NCI-H510A treated with DMSO at 0.1 percent for 48 hours (cell line): ENCODE measurements at regions not wholly inside any gene's neighbourhood (a gene's known extent, or its start where the extent isn't known, plus 50 kb on each side); places are given as distances from the start of the nearest gene placed in this dataset.

Experiments used
- DNase-seq: peaks from one replicate; lab custom pipeline; 2025; lab: John Stamatoyannopoulos, UW

DNA sequence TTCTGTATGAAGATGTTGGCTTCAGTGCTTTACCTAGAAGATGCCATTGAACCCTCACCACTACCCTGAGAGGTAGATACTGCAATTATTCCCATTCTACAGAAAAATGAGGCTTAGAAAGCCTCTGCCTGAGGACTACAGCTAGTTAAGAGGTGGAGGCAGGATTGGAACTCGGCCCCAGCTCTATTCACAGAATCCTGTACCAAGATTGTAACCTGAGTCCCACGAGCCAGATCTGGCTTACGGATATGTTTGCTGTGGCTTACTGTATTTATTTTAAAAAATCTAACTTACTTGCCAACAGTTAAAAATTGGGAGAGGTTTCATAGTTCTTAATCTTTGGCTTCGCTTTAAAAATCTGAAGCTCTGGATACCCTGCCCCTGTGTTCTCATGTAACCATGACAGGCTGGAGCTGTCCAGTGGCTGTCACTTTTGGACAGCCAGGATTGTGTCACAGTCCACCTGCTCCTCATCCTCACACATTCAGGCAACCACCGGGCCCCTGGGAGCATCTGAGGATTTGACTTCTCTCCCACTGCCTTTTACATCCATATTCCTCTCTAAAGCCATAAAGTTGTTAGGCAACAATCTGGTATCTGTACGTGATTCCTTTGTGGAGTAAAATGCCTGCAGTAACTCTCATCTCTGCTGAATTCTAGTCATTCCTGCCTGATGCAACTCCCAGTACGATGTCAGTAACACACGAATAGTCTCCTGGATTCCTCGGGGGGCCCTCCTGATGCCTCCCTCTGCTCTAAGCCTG lies 160.8 kb upstream of the SERP2 start:
- DNase-seq: no peak

DNA sequence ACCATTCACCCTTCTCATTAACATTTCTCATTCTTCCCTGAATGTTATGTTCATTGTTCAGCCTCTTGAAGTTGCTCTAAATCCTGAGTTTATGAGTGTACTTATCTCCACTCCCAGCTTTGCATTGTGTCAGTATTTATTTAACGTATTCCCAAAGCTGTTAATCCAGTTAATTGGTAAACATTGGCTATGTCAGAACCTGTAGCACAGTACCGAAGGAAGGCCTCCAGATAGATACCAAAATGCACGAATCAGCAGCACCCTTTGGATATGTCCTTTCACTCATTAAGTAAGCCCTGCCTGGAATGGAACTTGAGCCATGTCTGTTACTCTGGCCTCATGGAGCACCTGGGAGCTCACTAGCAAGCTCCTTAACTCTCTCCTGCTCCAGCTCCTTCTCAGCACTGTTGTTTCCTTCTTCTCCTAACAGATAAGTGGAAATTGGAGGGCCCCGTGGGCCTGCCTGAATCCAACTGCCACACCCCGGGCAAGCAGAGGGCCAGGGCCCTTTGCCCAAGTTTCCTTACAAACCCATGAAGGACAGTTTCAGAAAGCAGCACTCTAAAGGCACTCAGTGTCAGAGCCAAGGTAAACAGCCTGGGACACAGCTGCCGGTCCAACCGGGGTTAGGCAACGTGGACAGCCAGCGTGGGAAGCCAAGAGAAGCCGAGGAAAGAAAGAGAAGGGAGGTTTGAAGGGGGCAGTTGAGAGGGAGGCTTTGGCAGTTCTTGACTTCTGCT lies 155.0 kb upstream of the SERP2 start:
- peak; percentile 87 for DNase-seq

DNA sequence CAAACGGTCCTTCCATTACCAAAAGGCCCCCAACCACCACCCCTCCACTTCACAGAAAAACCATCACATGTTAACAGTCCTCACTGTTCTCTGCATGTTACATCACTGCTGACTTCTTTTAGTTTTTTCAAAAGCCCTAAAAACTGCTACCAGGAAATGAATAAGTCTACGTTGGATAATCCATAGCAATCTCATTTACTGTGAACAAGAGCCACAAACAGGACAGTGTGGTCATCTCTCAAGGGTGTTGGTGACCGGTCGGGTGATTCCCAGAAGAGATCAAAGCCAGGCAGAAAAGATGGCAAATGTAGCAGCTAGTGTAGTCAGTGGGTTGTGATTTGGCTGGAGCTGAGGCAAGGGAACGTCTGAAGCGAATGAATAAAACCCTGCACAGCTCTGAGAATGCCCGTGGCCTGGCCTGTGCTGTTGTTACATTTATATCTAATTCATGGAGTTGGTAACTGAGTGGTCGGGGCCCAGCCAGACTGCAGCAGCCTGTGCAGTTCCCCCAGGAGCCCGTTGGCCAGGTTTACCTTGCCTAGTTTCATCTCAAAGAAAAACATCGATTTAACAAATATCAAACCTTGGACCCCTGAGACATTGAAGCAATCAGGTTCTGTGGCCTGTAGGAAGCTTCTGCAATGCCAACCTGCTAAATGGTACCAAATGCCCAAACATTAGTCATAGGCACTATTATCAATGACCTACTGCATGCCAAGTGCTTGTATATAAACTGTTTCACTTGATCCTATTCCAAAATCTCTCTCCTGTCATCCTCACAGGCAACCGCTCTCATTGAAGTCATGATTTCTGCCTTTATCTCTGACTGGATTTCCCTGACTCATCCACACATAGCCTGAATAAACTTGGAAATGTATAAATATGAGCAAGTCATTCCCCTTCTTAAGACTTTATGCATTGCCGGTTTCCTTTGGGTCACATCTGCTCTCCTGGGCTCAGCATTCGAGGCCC lies 153.8 kb upstream of the SERP2 start:
- no peak for DNase-seq

DNA sequence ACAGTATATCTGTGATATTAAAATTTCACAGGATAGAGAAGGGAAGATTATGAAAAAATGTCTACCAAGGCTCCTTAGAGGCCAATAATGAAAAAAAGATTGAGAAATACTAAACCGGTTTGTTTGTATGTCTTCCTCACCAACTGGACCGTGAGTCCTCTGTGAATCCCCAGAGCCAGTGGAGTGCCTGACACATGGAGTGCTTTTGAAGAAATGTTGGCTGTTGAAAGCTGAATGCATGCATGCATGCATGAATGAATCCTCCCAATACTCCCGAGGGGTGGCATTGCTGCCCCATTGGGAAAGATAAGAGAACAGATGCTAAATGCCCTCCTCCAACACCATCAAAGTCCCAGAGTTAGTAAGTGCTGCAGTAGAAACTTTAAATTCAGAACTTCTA lies 152.7 kb upstream of the SERP2 start:
- no peak for DNase-seq

DNA sequence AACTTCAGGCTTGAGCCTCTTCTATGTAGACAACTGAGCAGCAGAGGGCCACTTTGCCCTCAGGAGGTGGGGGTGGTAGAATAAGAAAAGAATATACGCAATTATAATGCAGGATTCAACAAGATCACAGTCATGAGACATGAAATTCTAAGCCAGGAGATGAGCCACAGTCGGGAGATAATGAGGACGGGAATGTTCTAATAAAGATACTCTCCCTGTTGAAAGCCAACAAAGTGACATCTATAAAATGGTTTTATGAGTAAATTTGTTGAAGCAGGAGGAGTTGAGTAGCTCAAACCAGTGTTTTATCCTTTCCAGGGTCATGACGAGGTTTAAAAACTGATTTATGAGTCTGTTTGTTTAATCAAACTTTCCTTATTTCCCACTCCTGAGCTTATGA lies 152.0 kb upstream of the SERP2 start:
- no peak for DNase-seq

DNA sequence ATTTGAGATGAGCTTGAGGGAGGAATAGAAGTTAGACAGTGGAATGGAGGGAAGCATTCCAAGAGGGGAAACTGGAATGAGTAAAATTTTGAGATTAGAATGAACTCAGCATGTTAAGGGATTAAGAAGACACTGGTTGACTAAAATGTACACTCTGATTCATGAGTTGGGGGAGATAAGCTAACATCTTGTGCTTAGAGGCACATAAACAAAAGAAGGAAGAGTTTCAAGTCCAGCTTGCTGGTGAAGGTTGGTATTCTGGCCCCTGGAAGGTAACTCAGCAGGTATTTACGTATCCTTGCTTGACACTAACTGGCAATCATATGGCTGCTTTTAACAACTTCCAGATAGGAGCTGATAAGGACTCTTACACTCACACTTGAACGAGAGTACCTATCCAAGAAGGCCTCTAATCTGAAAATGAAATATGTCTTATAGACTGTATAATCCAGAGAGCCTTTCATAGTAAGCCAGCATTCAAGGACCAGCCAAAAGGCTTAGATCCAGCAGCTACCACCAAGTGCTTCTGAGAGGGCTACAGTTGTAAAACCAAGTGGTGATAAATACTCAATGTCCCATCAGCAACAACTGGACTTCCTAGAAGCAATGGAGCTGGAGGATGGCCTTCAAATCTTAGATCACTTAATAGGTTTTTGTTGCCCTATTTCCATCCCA lies 149.7 kb upstream of the SERP2 start:
- no peak for DNase-seq

DNA sequence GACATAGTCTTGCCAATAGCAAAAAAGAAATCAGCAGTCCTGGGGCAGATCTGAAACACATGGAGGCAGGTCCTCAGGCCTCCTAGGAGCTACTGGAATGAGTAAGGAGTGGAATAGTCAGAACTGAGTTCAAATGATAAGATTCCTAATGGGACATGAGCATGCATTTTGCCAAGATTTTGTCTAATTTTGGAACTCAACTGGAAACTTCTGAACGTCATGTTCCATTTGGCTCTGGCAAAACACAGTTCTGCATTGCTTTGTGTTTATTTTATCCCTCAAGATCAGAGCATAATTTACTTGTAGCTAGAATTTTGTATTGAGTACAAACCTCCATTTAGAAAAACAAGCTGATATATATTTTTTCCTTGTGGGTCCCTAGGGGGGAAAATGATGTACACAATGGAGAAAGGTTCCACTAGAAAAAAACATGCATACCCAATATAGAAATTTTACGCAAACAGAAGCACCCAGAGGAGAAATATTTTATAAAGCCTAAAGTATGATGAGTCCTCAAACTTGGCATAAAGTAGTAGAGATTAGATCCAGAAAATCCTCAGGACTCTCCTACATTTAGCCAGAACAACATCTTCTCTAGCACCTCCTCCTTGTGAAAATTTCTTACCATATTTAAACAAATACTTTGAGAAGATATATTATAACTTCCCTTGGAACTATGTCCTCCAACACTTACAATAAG lies 149.0 kb upstream of the SERP2 start:
- DNase-seq: no peak

DNA sequence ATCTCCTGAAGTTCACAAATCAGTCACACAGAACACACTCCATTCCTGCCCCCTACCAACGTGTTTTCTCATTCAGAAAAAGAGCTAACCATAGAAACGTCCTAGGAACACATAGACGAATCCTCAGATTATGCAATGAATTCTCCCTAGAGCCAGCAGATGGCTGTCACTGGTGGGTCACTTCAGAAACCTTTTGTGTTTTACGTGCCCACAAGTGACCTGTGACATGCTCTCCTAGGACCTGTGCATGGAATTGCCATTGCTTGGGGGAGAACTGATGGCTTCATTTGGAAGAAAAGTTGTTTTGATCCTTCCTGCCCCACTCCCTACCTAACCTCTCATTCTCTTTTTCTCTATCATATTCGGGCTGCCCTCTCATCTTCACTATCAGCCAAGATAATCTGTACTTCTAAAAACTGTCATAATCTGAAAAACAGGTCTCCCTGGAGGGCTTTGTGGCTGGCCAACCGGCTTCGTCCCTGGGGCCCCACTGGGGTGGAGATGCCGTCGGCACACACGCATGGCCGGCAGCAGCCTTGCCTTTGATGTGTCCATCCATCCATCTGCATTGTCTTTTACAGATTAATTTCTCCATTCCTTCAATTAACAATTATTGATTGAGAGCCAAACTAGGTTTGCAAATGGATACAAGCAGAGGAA lies 144.1 kb upstream of the SERP2 start:
- DNase-seq: no peak

DNA sequence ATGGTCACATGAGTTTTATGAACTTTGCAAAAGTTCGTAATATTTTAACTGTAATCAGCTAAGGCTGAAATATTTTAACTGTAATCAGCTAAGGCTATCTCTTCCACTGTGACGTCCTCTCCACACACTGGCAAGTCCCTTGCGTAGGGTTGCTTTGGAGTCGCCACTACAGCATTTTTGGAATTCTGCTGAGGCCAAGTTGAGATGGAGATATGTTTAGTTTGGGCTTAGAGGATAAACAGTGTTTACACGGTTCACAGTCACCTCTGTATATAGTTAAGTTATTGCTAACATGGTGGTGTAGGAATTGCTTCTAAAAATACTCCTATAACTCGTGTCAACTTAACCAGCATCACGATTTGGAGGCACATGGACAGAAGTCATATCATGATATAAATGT lies 143.6 kb upstream of the SERP2 start:
- DNase-seq: no peak

DNA sequence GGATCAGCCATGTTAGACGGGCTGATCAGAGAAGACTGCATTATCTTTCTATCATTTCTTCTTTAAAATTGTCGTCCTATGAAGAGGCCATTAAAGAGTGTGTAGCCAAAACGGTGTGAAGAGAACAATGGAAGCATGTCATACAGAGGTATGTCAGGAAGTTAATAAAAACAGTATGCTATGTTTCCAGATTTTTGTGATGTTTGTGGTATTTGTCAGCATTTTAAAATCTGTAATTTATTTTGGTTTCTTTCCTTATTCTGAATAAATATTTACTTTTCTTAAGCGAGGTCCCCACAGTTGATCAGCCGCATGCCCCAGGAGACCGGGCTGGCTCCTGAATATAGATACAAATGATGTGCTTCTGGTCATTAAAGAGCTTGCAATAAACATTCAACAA lies 142.9 kb upstream of the SERP2 start:
- no peak for DNase-seq

DNA sequence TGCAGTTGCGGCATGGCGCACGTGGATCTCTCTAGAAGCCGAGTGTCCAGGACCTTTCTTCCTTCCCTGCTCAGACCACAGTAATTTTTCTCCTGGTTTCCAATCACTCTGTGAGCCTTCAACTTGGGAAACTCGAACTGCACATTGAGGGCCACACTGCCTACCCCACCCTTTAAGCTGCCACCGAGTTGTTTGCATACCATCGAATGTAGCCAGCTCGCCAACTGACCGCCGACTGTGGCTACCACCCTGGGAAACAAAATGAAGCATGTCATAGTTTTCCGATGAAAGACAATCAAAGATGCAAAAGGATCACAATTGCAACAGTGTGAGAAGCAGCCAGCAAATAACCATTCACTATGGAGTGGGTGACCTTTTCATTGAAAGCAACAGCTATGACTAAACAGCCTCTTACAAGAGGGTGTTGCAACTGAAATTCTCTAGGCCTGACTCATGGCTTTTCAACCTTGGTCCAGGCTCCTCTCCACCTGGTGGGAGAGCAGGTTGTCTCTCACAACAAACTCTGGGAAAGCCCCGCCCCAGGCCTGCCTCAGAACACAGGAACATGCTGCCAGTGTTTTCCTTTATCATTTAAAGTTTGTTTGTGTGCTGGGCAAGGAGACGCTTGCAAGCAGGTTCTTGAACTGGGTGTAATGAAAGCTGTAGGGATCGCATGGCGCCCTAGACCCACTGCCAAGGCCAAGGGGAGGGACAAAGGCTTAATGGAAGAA lies 141.7 kb upstream of the SERP2 start:
- peak; percentile 47 for DNase-seq

DNA sequence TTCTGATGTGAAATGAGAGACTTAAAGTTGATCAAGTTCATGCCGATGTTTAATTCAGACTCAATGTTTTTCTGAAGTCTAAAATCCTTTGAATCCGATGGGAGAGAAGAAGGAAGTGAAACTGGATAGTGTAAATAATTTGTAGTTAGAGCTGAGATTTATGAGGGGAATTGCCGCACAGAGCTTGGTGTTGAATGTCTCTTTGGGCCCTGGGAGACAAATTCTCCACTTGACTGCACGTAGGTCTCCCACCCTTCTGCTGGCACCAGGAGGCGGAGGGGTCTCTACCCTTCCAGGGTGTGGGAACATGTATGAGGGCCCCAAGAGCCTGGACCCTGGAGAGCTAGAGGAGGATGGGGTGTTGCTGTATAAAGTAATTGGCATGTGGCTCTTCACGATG lies 140.8 kb upstream of the SERP2 start:
- no peak for DNase-seq

DNA sequence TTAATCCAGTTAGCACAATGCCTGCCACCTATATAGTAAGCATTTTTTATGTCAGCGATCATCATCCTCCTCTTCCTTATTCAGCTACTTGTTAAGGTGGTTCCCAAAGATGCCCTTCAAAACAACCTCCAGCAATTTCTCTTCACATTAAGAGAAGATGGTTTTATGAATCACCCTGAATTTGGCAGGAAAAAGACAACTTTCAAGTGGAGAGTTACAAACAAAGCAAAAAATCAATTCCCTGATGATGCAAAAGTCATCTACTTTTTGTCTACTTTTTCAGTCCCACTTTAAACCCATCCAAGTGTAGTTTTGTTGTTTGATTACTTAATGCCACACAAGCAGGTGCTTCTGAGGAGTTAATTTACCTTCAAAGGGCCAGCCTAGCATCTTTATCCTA lies 139.1 kb upstream of the SERP2 start:
- DNase-seq: no peak

DNA sequence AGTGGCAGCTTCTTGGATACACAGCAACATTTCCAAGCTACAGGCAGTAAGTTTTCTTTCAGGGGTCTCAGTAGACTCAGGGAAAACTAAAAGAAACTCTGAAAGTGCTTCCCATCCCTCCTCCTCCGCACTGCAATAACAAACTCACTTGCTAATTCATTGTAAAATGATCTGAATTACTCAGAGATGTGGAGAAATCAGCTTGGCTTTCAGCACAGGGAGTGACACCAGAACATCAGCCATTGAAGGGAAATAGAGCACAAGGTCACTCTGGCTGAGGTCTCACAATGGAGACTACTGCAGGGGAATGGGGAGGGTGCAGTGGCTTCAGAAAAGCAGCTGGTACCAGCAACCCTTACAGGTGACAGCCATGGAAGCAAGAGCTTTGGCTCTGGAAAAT lies 137.3 kb upstream of the SERP2 start:
- DNase-seq: no peak

DNA sequence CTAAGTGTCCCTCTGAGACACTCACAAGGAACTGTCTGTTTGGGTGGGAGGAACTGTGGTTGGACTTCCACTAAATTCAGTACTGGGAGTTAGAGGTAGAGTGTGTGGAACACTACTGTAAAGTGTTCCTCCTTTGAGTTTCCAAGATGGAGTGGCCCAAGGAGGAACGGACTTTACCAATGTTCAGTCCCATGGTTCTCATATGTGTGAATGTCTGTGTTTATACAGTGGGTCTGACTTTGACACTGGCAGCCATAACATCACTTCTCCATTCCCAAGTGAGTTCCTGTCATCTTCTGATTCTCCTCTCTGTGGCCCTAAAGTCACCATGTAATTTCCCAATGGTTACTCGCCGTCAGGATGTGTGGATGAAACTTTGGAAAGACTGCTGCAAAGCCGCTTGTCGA lies 136.8 kb upstream of the SERP2 start:
- no peak for DNase-seq

DNA sequence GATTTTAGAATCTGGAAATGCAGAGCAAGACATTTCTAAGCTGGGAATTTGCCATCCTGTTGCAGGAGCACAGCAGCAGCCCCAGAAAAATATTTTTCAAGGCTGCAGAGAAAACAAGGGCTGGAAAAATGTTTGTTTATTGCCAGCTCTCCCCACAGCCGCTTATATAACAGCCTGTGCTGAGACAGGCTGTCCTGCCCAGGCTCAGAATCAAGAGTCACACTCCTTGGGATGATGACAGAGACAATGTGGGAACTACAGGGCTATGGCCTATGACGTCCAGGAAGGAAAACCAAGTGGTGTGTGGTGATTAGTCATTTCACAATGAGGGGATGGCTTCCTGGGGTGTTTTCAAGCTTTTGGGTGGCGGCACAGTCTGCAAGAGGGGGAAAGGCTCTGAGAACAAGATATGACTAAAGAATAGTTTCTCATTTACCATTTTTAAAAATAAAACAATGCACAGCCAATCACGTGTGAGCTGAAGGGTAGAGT lies 136.3 kb upstream of the SERP2 start:
- DNase-seq: no peak

DNA sequence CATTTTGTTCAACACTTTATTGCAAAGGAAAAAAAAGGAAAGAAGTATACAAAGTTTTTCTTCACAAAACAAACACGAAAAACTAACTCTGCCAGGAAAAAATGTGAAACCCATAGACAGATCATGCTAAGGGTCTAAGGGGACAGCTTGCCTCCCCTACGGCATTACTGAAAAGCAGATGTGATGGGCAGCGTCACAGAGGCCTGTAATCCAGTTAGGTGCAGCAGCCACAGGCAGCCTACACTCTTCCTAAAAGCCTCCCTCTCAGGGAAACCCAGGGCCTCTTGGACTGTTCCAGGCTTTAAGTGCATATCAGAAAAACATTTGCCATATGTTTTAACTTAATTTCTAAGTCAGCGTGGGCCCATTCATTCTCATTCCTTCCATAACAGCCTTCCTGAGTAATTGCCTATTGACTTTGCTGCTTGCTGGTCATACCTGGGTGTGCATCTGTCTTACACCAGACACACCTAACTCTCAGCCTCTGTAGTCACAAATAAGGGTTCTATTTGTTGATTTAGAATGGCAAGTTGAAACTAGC lies 135.7 kb upstream of the SERP2 start:
- DNase-seq: no peak

DNA sequence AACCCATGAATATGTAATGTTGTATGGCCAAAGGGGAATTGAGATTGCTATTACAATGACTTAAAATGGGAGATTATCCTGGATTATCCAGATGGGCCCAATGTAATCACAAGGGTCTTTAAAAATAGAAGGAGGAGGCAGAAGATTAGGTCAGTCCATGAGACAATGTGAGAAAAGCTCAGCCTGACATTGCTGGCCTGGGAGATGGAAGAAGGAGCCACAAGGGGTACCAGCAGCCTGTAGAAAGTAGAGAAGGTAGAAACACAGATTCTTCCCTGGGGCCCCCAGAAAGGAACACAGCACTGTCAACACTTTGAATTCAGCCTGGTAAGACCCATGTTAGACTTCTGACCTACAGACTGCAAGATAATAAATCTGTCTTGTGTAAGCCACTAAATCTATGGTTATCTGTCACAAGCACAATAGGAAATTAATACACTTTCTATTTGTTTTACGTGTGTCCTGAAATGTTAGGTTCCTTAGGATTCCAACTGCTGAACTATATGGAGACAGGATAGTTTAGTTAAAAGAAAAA lies 132.9 kb upstream of the SERP2 start:
- no peak for DNase-seq

DNA sequence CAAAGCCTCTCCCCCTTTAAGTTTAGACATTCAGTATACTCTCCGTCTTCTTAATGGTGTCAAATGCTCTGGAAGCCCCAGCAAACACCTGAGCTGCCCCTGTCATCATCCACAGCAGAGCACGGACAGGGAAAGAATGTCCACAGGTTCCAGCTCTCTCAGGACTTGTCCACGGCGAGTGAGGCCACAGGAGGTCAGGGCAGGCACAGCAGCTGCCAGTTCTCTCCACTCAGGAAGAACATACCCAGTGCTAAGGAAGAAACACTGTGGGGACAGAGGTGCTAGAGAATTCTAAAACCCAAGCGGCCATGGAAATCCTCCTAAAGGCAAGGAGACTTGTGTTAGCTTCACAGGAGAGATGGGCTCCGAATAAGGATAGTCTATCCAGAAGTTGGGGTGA lies 132.0 kb upstream of the SERP2 start:
- DNase-seq: no peak
